MM.1S (cell line): ENCODE measurements at regions not wholly inside any gene's neighbourhood (a gene's known extent, or its start where the extent isn't known, plus 50 kb on each side); places are given as distances from the start of the nearest gene placed in this dataset.

Experiments
- DNase-seq: peaks from one replicate; pipeline ENCODE4 v3.0.0-alpha.2; 2015
- H2AFZ ChIP-seq: fragments of 300-600 bp; sonication (generic); 2 replicates; pipeline ENCODE4 v1.6.0; 2016; ENCODE audit warnings: antibody characterized with exemption, low read length
- H3F3A ChIP-seq: fragments of 300-600 bp; sonication (generic); 2 replicates; pipeline ENCODE4 v1.6.1; 2016; ENCODE audit warnings: mild to moderate bottlenecking, antibody characterized with exemption, low read length, moderate library complexity, mixed read lengths; ENCODE audit not compliant: insufficient read depth
- H3K27ac ChIP-seq: fragments of 300-600 bp; sonication (generic); 2 replicates; pipeline ENCODE4 v1.5.1; 2016; ENCODE audit warnings: mild to moderate bottlenecking, low read length
- H3K27me3 ChIP-seq: fragments of 300-600 bp; sonication (generic); replicated peaks from 2 replicates; pipeline ENCODE4 v1.6.0; 2016; ENCODE audit warnings: low read length; ENCODE audit not compliant: insufficient read depth
- H3K36me3 ChIP-seq: fragments of 300-600 bp; sonication (generic); replicated peaks from 2 replicates; pipeline ENCODE4 v1.6.1; 2016; ENCODE audit warnings: mild to moderate bottlenecking, low read length, mixed read lengths; ENCODE audit not compliant: insufficient read depth
- H3K4me1 ChIP-seq: fragments of 300-600 bp; sonication (generic); 2 replicates; pipeline ENCODE4 v1.6.1; 2016; ENCODE audit warnings: low read length, mixed read lengths
- H3K4me2 ChIP-seq: fragments of 300-600 bp; sonication (generic); 2 replicates; pipeline ENCODE4 v1.6.0; 2016; ENCODE audit warnings: low read depth, low read length
- H3K4me3 ChIP-seq: fragments of 300-600 bp; sonication (generic); 2 replicates; pipeline ENCODE4 v1.5.1; 2016; ENCODE audit warnings: low read length, mixed read lengths
- H3K79me2 ChIP-seq: fragments of 300-600 bp; sonication (generic); 2 replicates; pipeline ENCODE4 v1.6.1; 2016; ENCODE audit warnings: mixed run types, low read length, mixed read lengths
- H3K9ac ChIP-seq: fragments of 300-600 bp; sonication (generic); 2 replicates; pipeline ENCODE4 v1.6.1; 2016; ENCODE audit warnings: low read length, mixed read lengths
- H3K9me2 ChIP-seq: fragments of 300-600 bp; sonication (generic); replicated peaks from 2 replicates; pipeline ENCODE4 v1.6.1; 2016; ENCODE audit warnings: mild to moderate bottlenecking, low read length, mixed read lengths; ENCODE audit not compliant: insufficient read depth
- H3K9me3 ChIP-seq: fragments of 300-600 bp; sonication (generic); replicated peaks from 2 replicates; pipeline ENCODE4 v1.6.1; 2016; ENCODE audit warnings: mild to moderate bottlenecking, low read length, mixed read lengths; ENCODE audit not compliant: insufficient read depth
- H4K20me1 ChIP-seq: fragments of 300-600 bp; sonication (generic); 2 replicates; pipeline ENCODE4 v1.6.1; 2016; ENCODE audit warnings: mild to moderate bottlenecking, low read length, moderate library complexity, mixed read lengths; ENCODE audit not compliant: insufficient read depth
- CTCF ChIP-seq: fragments of 300-600 bp; sonication (generic); IDR thresholded peaks from 2 replicates; pipeline ENCODE4 v1.5.1; 2016; ENCODE audit warnings: antibody characterized with exemption, low read length, mixed read lengths
- EZH2 ChIP-seq: fragments of 300-600 bp; sonication (generic); optimal IDR thresholded peaks from 2 replicates; pipeline ENCODE3; 2017; ENCODE audit warnings: low read depth, mild to moderate bottlenecking, antibody characterized with exemption, low read length, mixed read lengths
- EZH2phosphoT487 ChIP-seq: fragments of 300-600 bp; sonication (generic); IDR thresholded peaks from 2 replicates; pipeline ENCODE4 v1.6.1; 2018; ENCODE audit warnings: antibody characterized with exemption, low read length

- H3K79me2 ChIP-seq: no peaks in the 10 kb centered on the region
- H3K27ac ChIP-seq: no peak overlapping the region
- H2AFZ ChIP-seq: no peak overlapping the region
- H3F3A ChIP-seq: no peaks in the 10 kb centered on the region
- H3K4me2 ChIP-seq: no peak overlapping the region
- no peaks in the 10 kb centered on the region for H3K9me2 ChIP-seq
- no peaks in the 10 kb centered on the region for H4K20me1 ChIP-seq
- no peaks in the 10 kb centered on the region for H3K9me3 ChIP-seq
- no peaks in the 10 kb centered on the region for H3K36me3 ChIP-seq
- H3K4me3 ChIP-seq: no peak overlapping the region
- no peaks in the 10 kb centered on the region for H3K4me1 ChIP-seq
- TF ChIP-seq EZH2phosphoT487 (no peak), EZH2 (no peak), CTCF (no peak)
- peaks cover 61% of the 10 kb centered on the region for H3K27me3 ChIP-seq
- DNase-seq: no peak
- no peak overlapping the region for H3K9ac ChIP-seq
Observed at GRCh38 chr1:4481451-4481850, 173.0 kb upstream of the AJAP1 start.

GRCh38 chr1:4482526-4482925 is 171.9 kb upstream of the AJAP1 start:
- no peak for DNase-seq
- Histone ChIP-seq H3K4me3 (no peak overlapping the region), H3K4me1 (no peaks in the 10 kb centered on the region), H3K9ac (no peak overlapping the region), H3K36me3 (no peaks in the 10 kb centered on the region), H3K27me3 (peaks cover 72% of the 10 kb centered on the region), H3K9me3 (no peaks in the 10 kb centered on the region), H2AFZ (no peak overlapping the region), H4K20me1 (no peaks in the 10 kb centered on the region), H3K27ac (no peak overlapping the region), H3K79me2 (no peaks in the 10 kb centered on the region), H3F3A (no peaks in the 10 kb centered on the region), H3K4me2 (no peak overlapping the region), H3K9me2 (no peaks in the 10 kb centered on the region)
- no peak for TF ChIP-seq EZH2phosphoT487
- TF ChIP-seq CTCF: no peak
- TF ChIP-seq EZH2: no peak

GRCh38 chr1:4483021-4483625 is 171.3 kb upstream of the AJAP1 start:
- no peak overlapping the region for H3K27ac ChIP-seq
- H3K4me1 ChIP-seq: no peaks in the 10 kb centered on the region
- no peaks in the 10 kb centered on the region for H3K79me2 ChIP-seq
- H3F3A ChIP-seq: no peaks in the 10 kb centered on the region
- no peaks in the 10 kb centered on the region for H3K9me3 ChIP-seq
- no peaks in the 10 kb centered on the region for H3K36me3 ChIP-seq
- no peaks in the 10 kb centered on the region for H3K9me2 ChIP-seq
- H3K27me3 ChIP-seq: peaks cover 74% of the 10 kb centered on the region
- H3K4me2 ChIP-seq: no peak overlapping the region
- H3K9ac ChIP-seq: no peak overlapping the region
- H3K4me3 ChIP-seq: no peak overlapping the region
- H2AFZ ChIP-seq: no peak overlapping the region
- no peaks in the 10 kb centered on the region for H4K20me1 ChIP-seq
- no peak for DNase-seq
- TF ChIP-seq EZH2phosphoT487 (no peak), CTCF (no peak), EZH2 (no peak)
